Keratinocyte (primary cell): ENCODE measurements at regions not wholly inside any gene's neighbourhood (a gene's known extent, or its start where the extent isn't known, plus 50 kb on each side); places are given as distances from the start of the nearest gene placed in this dataset.

Experiments used
- DNase-seq: peaks from one replicate; pipeline ENCODE4 v3.0.0-alpha.2; 2011; ENCODE audit warnings: low read depth, missing footprints, low spot score
- FAIRE-seq: peaks from 2 replicates; lab custom pipeline; 2011; peaks lifted over from hg19 to GRCh38; lab: Jason Lieb, UNC
- H2AFZ ChIP-seq: 2 replicates; pipeline ENCODE4 v1.6.0; 2012; ENCODE audit warnings: low read length, control low read depth, inconsistent platforms; ENCODE audit not compliant: control insufficient read depth
- H3K27ac ChIP-seq: 2 replicates; pipeline ENCODE4 v1.5.1; 2011; ENCODE audit warnings: low read length; ENCODE audit not compliant: control insufficient read depth, insufficient read depth
- H3K27me3 ChIP-seq: 3 replicates; pipeline ENCODE4 v1.6.0; 2011; ENCODE audit warnings: low read length; ENCODE audit not compliant: control insufficient read depth, insufficient read depth; ENCODE audit errors: extremely low read depth
- H3K36me3 ChIP-seq, 2 experiments: 2 replicates in 1 of 2; 3 replicates in 1 of 2; pipeline ENCODE4 v1.5.1; 2011; ENCODE audit warnings: low read length in 2 of 2, mild to moderate bottlenecking in 1 of 2; ENCODE audit not compliant: control insufficient read depth in 2 of 2, insufficient read depth in 2 of 2; ENCODE audit errors: extremely low read depth in 1 of 2
- H3K4me1 ChIP-seq: 3 replicates; pipeline ENCODE4 v1.5.1; 2011; ENCODE audit warnings: low read length; ENCODE audit not compliant: control insufficient read depth, insufficient read depth; ENCODE audit errors: extremely low read depth
- H3K4me2 ChIP-seq: 3 replicates; pipeline ENCODE4 v1.6.0; 2011; ENCODE audit warnings: low read depth, low read length; ENCODE audit not compliant: control insufficient read depth, insufficient read depth; ENCODE audit errors: extremely low read depth
- H3K4me3 ChIP-seq, 3 experiments: fragments of 200-600 bp in 1 of 3; sonication (generic) in 1 of 3; 2 replicates in 2 of 3; 3 replicates in 1 of 3; pipeline ENCODE4 v1.5.1; 2011 to 2016; ENCODE audit warnings: low read length in 3 of 3, mild to moderate bottlenecking in 3 of 3, control low read depth in 2 of 3, inconsistent platforms in 1 of 3, low read depth in 1 of 3, mixed read lengths in 1 of 3, mixed run types in 1 of 3, moderate library complexity in 1 of 3; ENCODE audit not compliant: control insufficient read depth in 2 of 3, insufficient read depth in 2 of 3; ENCODE audit errors: extremely low read depth in 1 of 3
- H3K79me2 ChIP-seq: 2 replicates; pipeline ENCODE4 v1.6.0; 2012; ENCODE audit warnings: low read length; ENCODE audit not compliant: control insufficient read depth, insufficient read depth
- H3K9ac ChIP-seq: 3 replicates; pipeline ENCODE4 v1.6.0; 2011; ENCODE audit warnings: low read length; ENCODE audit not compliant: control insufficient read depth, insufficient read depth; ENCODE audit errors: extremely low read depth
- H3K9me1 ChIP-seq: 3 replicates; pipeline ENCODE4 v1.6.0; 2011; ENCODE audit warnings: low read length; ENCODE audit not compliant: control insufficient read depth, insufficient read depth; ENCODE audit errors: extremely low read depth
- H3K9me3 ChIP-seq: 2 replicates; pipeline ENCODE4 v1.5.1; 2012; ENCODE audit warnings: low read depth, low read length; ENCODE audit not compliant: control insufficient read depth
- H4K20me1 ChIP-seq: 3 replicates; pipeline ENCODE4 v1.6.0; 2011; ENCODE audit warnings: low read length; ENCODE audit not compliant: control insufficient read depth, insufficient read depth; ENCODE audit errors: extremely low read depth
- CTCF ChIP-seq, 3 experiments: IDR thresholded peaks in 1 of 3; conservative IDR thresholded peaks in 1 of 3; optimal IDR thresholded peaks in 1 of 3; 2 replicates in 2 of 3; 3 replicates in 1 of 3; pipeline versions ENCODE3 to v1.5.1; 2011; ENCODE audit warnings: low read length in 3 of 3, mild to moderate bottlenecking in 3 of 3, moderate library complexity in 2 of 3, control low read depth in 1 of 3, inconsistent platforms in 1 of 3; ENCODE audit not compliant: insufficient read depth in 2 of 3; ENCODE audit errors: extremely low read depth in 1 of 3
- EZH2 ChIP-seq: IDR thresholded peaks from one replicate; pipeline ENCODE4 v1.6.1; 2012; ENCODE audit warnings: inconsistent platforms, mild to moderate bottlenecking, low read length, moderate library complexity
- dilution Hi-C: fragments of 300-500 bp; cut with MboI; formaldehyde crosslinking; loops from one replicate; pipeline ENCODE4 v1.7.0; 2020; ENCODE audit warnings: low sequenced_read_pairs; ENCODE audit not compliant: extremely low pct_ligation_motif_present

DNA sequence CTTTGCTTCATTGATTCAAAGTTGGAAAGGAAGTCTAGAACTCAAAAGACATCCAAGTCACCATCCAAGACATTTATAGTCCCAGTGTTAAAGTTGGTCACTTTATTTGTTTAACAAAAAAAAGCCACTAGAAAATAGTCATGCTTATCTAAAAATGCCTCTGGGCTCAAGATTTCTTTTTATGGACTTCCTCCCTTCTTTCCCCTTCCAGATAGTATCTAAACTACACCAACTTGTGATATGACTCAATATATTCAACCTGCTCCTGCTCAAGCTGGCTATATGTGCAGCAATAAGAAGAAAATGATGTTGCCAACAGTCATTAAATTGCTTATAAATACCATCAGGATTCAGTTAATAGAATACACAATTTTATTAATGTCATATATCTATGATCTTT is 1177.1 kb downstream of the FLRT2 start:
- Histone ChIP-seq H3K9me1 (no peaks in the 10 kb centered on the region), H3K4me1 (no peaks in the 10 kb centered on the region), H3K27me3 (no peaks in the 10 kb centered on the region), H2AFZ (no peak overlapping the region), H3K79me2 (no peaks in the 10 kb centered on the region), H3K36me3 (no peaks in the 10 kb centered on the region), H3K27ac (no peak overlapping the region), H3K4me3 (no peak overlapping the region), H4K20me1 (no peaks in the 10 kb centered on the region), H3K9me3 (no peaks in the 10 kb centered on the region), H3K9ac (no peak overlapping the region), H3K4me2 (no peak overlapping the region)
- dilution Hi-C loops, result no loop called here
- FAIRE-seq, result no peak
- DNase-seq, result no peak
- TF ChIP-seq CTCF (optimal IDR thresholded peaks at IDR 0.05 in 1 of 3, IDR thresholded peaks at IDR 0.05 in 1 of 3, conservative IDR thresholded peaks at IDR 0.05 in 1 of 3; ENCODE audit: extremely low read depth in 1 of 3, insufficient read depth in 2 of 3, low read length in 3 of 3), result no peak
- no peak for TF ChIP-seq EZH2

DNA sequence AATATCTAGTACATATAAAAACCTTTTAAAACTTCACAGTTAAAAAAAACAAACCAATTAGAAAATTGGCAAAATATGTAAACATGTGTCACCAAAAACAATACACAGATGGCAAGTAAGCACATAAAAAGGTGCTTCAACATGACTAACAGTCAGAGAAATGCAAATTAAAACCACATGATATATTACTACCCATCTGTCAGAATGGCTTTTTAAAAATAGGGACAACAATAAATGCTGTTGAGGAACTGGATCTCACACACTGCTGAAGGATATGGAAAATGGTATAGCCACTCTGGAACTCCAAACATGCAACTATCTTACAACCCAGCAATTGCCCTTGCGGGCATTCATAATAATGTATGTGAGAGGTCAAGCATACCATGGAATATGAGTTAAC is 1153.6 kb downstream of the FLRT2 start:
- Histone ChIP-seq H3K9ac (no peak overlapping the region), H3K9me3 (no peaks in the 10 kb centered on the region), H3K4me2 (no peak overlapping the region), H3K36me3 (no peaks in the 10 kb centered on the region), H3K27me3 (no peaks in the 10 kb centered on the region), H3K4me1 (no peaks in the 10 kb centered on the region), H4K20me1 (no peaks in the 10 kb centered on the region), H3K79me2 (no peaks in the 10 kb centered on the region), H2AFZ (no peak overlapping the region), H3K27ac (no peak overlapping the region), H3K4me3 (no peak overlapping the region), H3K9me1 (no peaks in the 10 kb centered on the region)
- DNase-seq (no peak), FAIRE-seq (no peak)
- dilution Hi-C loops, result no loop called here
- no peak for TF ChIP-seq CTCF (optimal IDR thresholded peaks at IDR 0.05 in 1 of 3, IDR thresholded peaks at IDR 0.05 in 1 of 3, conservative IDR thresholded peaks at IDR 0.05 in 1 of 3; ENCODE audit: extremely low read depth in 1 of 3, insufficient read depth in 2 of 3, low read length in 3 of 3)
- no peak for TF ChIP-seq EZH2
